CD14-positive monocyte (primary cell): ENCODE measurements at regions not wholly inside any gene's neighbourhood (a gene's known extent, or its start where the extent isn't known, plus 50 kb on each side); places are given as distances from the start of the nearest gene placed in this dataset.

Experiments used
- DNase-seq, 3 donors: peaks; one replicate each; pipeline ENCODE4 v3.0.0-alpha.2; 2011 to 2022
- H2AFZ ChIP-seq: 2 replicates; pipeline ENCODE4 v1.6.0; 2012; ENCODE audit warnings: mild to moderate bottlenecking, low read depth, low read length, inconsistent platforms; ENCODE audit not compliant: insufficient read depth, poor library complexity, severe bottlenecking
- H3K27ac ChIP-seq, 2 donors: 1 replicate in 1 of 2; 2 replicates in 1 of 2; pipeline ENCODE4 v1.5.1; 2012 to 2013; ENCODE audit warnings: low read length in 2 of 2, control low read depth in 1 of 2, inconsistent platforms in 1 of 2, low read depth in 1 of 2, mild to moderate bottlenecking in 1 of 2
- H3K27me3 ChIP-seq, 2 donors: one replicate each; pipeline versions ENCODE4 v1.6.0 to v1.6.1; 2011 to 2013; ENCODE audit warnings: low read length in 2 of 2; ENCODE audit not compliant: control insufficient read depth in 2 of 2, insufficient read depth in 2 of 2
- H3K36me3 ChIP-seq, 2 donors: replicated peaks in 1 of 2; 1 replicate in 1 of 2; 2 replicates in 1 of 2; pipeline versions ENCODE4 v1.5.1 to v1.6.1; 2012 to 2013; ENCODE audit warnings: low read length in 2 of 2, control low read depth in 1 of 2, inconsistent platforms in 1 of 2, mild to moderate bottlenecking in 1 of 2; ENCODE audit not compliant: insufficient read depth in 2 of 2, control insufficient read depth in 1 of 2
- H3K4me1 ChIP-seq, 2 donors: 1 replicate in 1 of 2; 2 replicates in 1 of 2; pipeline versions ENCODE4 v1.5.1 to v1.6.1; 2012 to 2013; ENCODE audit warnings: low read length in 2 of 2, control low read depth in 1 of 2, inconsistent platforms in 1 of 2, mild to moderate bottlenecking in 1 of 2, moderate library complexity in 1 of 2; ENCODE audit not compliant: insufficient read depth in 2 of 2, control insufficient read depth in 1 of 2
- H3K4me2 ChIP-seq: replicated peaks from 2 replicates; pipeline ENCODE3; 2012; ENCODE audit warnings: low read length, moderate library complexity, mild to moderate bottlenecking; ENCODE audit not compliant: poor library complexity, severe bottlenecking; ENCODE audit errors: extremely low read depth
- H3K4me3 ChIP-seq, 3 experiments: fragments of 200-600 bp in 1 of 3; sonication (generic) in 1 of 3; replicated peaks in 1 of 3; 1 replicate in 2 of 3; 2 replicates in 1 of 3; pipeline ENCODE4 v1.5.1; 2011 to 2013; ENCODE audit warnings: low read length in 3 of 3, mild to moderate bottlenecking in 3 of 3, control low read depth in 2 of 3, low read depth in 2 of 3, inconsistent platforms in 1 of 3, moderate library complexity in 1 of 3
- H3K79me2 ChIP-seq: 2 replicates; pipeline ENCODE4 v1.6.0; 2012; ENCODE audit warnings: mild to moderate bottlenecking, control low read depth, inconsistent platforms, low read length, moderate library complexity; ENCODE audit not compliant: insufficient read depth
- H3K9ac ChIP-seq: 2 replicates; pipeline ENCODE4 v1.6.0; 2017; ENCODE audit warnings: low read length, mild to moderate bottlenecking; ENCODE audit not compliant: insufficient read depth, poor library complexity, severe bottlenecking
- H3K9me3 ChIP-seq, 2 donors: replicated peaks in 1 of 2; 1 replicate in 1 of 2; 2 replicates in 1 of 2; pipeline versions ENCODE4 v1.5.1 to v1.6.1; 2012 to 2013; ENCODE audit warnings: low read length in 2 of 2, control low read depth in 1 of 2; ENCODE audit not compliant: control insufficient read depth in 1 of 2, insufficient read depth in 1 of 2
- H4K20me1 ChIP-seq: 2 replicates; pipeline ENCODE4 v1.6.0; 2012; ENCODE audit warnings: mild to moderate bottlenecking, low read length, control low read depth, moderate library complexity; ENCODE audit not compliant: insufficient read depth
- H3K27ac Mint-ChIP-seq, 7 donors: one replicate each; pipeline ENCODE4 v1.8.0; 2020; ENCODE audit warnings: mild to moderate bottlenecking in 7 of 7, mixed read lengths in 7 of 7, moderate library complexity in 6 of 7, inconsistent platforms in 2 of 7
- H3K27me3 Mint-ChIP-seq, 3 donors: one replicate each; pipeline ENCODE4 v1.8.0; 2021 to 2022; ENCODE audit warnings: low read depth in 3 of 3, mild to moderate bottlenecking in 3 of 3, mixed read lengths in 3 of 3, moderate library complexity in 3 of 3, inconsistent platforms in 1 of 3
- H3K36me3 Mint-ChIP-seq, 2 donors: one replicate each; pipeline ENCODE4 v1.8.0; 2020; ENCODE audit warnings: mixed read lengths in 2 of 2, inconsistent platforms in 1 of 2, mild to moderate bottlenecking in 1 of 2
- H3K4me1 Mint-ChIP-seq: one replicate; pipeline ENCODE4 v1.8.0; 2020; ENCODE audit warnings: mild to moderate bottlenecking, mixed read lengths
- H3K4me3 Mint-ChIP-seq, 2 donors: one replicate each; pipeline ENCODE4 v1.8.0; 2020; ENCODE audit warnings: mild to moderate bottlenecking in 2 of 2, mixed read lengths in 2 of 2, moderate library complexity in 1 of 2
- H3K9me3 Mint-ChIP-seq, 7 donors: one replicate each; pipeline ENCODE4 v1.8.0; 2020 to 2022; ENCODE audit warnings: mixed read lengths in 7 of 7, mild to moderate bottlenecking in 6 of 7, moderate library complexity in 6 of 7, inconsistent platforms in 2 of 7
- CTCF ChIP-seq: fragments of 200-600 bp; IDR thresholded peaks from one replicate; pipeline ENCODE4 v1.8.0; 2022; ENCODE audit warnings: antibody characterized with exemption, mild to moderate bottlenecking
- WGBS: methylation state at CpG from one replicate; pipeline ENCODE4 v1.1.5; 2013; ENCODE audit warnings: missing lambda C conversion rate; ENCODE audit not compliant: insufficient coverage; 5-methylcytosine and 5-hydroxymethylcytosine counted together
- intact Hi-C, 2 donors: fragments of 100-400 bp; cut with micrococcal nuclease; formaldehyde crosslinking; loops; one replicate each; pipeline versions ENCODE4 v1.15.0 to v1.15.1; 2023

- intact Hi-C loops, result no loop called here
- WGBS, result 89% methylated on average over 1 of the region's 4 CpGs
- Mint-ChIP-seq H3K27me3 (no peaks in the 10 kb centered on the region), H3K9me3 (peaks cover 0 to 7% (median 2%) of the 10 kb centered on the region in 7 donors), H3K4me1 (no peaks in the 10 kb centered on the region), H3K36me3 (no peaks in the 10 kb centered on the region), H3K4me3 (no peak overlapping the region), H3K27ac (no peak overlapping the region)
- H3K9me3 ChIP-seq, result no peaks in the 10 kb centered on the region
- H2AFZ ChIP-seq, result no peak overlapping the region
- no peaks in the 10 kb centered on the region for H3K4me1 ChIP-seq
- H4K20me1 ChIP-seq, result no peaks in the 10 kb centered on the region
- no peaks in the 10 kb centered on the region for H3K27me3 ChIP-seq
- no peaks in the 10 kb centered on the region for H3K36me3 ChIP-seq
- TF ChIP-seq CTCF, result no peak
- H3K4me2 ChIP-seq, result no peak overlapping the region
- no peak for DNase-seq
- H3K9ac ChIP-seq, result no peak overlapping the region
- no peak overlapping the region for H3K27ac ChIP-seq
- H3K4me3 ChIP-seq, result no peak overlapping the region
- H3K79me2 ChIP-seq, result no peaks in the 10 kb centered on the region
Measured at GRCh38 chr2:2482851-2483250, 151.8 kb upstream of the MYT1L start.

- no peaks in the 10 kb centered on the region for H3K4me1 ChIP-seq
- peaks cover 6% of the 10 kb centered on the region for H3K4me1 Mint-ChIP-seq
- intact Hi-C loops, result no loop called here
- no peak overlapping the region for H3K9ac ChIP-seq
- no peaks in the 10 kb centered on the region for H3K36me3 Mint-ChIP-seq
- no peaks in the 10 kb centered on the region for H3K9me3 ChIP-seq
- no peak overlapping the region for H3K4me2 ChIP-seq
- H3K27me3 Mint-ChIP-seq, result peaks cover 0 to 4% (median 2%) of the 10 kb centered on the region in 3 donors
- no peak overlapping the region for H2AFZ ChIP-seq
- H3K79me2 ChIP-seq, result no peaks in the 10 kb centered on the region
- no peak overlapping the region for H3K27ac Mint-ChIP-seq
- TF ChIP-seq CTCF, result no peak
- H3K4me3 ChIP-seq, result no peak overlapping the region
- no peaks in the 10 kb centered on the region for H3K27me3 ChIP-seq
- H3K9me3 Mint-ChIP-seq, result peaks cover 0 to 2% (median 0%) of the 10 kb centered on the region in 7 donors
- H4K20me1 ChIP-seq, result no peaks in the 10 kb centered on the region
- no peaks in the 10 kb centered on the region for H3K36me3 ChIP-seq
- no peak overlapping the region for H3K4me3 Mint-ChIP-seq
- H3K27ac ChIP-seq, result no peak overlapping the region
- WGBS, result 87% methylated on average over 11 of the region's 12 CpGs
- no peak for DNase-seq
Measured at GRCh38 chr2:2472881-2473280, 141.8 kb upstream of the MYT1L start.
